MM.1S (cell line): ENCODE measurements at regions not wholly inside any gene's neighbourhood (a gene's known extent, or its start where the extent isn't known, plus 50 kb on each side); places are given as distances from the start of the nearest gene placed in this dataset.

ENCODE experiments used
- EZH2 ChIP-seq: fragments of 300-600 bp; sonication (generic); optimal IDR thresholded peaks from 2 replicates; pipeline ENCODE3; 2017; ENCODE audit warnings: low read depth, mild to moderate bottlenecking, antibody characterized with exemption, low read length, mixed read lengths
- EZH2phosphoT487 ChIP-seq: fragments of 300-600 bp; sonication (generic); IDR thresholded peaks from 2 replicates; pipeline ENCODE4 v1.6.1; 2018; ENCODE audit warnings: antibody characterized with exemption, low read length
- TF ChIP-seq, protein P1 (sequence below): fragments of 300-600 bp; sonication (generic); IDR thresholded peaks from 2 replicates; pipeline ENCODE4 v1.5.1; 2016; ENCODE audit warnings: antibody characterized with exemption, low read length, mixed read lengths

GRCh38 chr2:23058435-23058834 lies 326.5 kb upstream of the KLHL29 start:
- TF ChIP-seq EZH2 = no peak
- TF ChIP-seq, protein P1, sequence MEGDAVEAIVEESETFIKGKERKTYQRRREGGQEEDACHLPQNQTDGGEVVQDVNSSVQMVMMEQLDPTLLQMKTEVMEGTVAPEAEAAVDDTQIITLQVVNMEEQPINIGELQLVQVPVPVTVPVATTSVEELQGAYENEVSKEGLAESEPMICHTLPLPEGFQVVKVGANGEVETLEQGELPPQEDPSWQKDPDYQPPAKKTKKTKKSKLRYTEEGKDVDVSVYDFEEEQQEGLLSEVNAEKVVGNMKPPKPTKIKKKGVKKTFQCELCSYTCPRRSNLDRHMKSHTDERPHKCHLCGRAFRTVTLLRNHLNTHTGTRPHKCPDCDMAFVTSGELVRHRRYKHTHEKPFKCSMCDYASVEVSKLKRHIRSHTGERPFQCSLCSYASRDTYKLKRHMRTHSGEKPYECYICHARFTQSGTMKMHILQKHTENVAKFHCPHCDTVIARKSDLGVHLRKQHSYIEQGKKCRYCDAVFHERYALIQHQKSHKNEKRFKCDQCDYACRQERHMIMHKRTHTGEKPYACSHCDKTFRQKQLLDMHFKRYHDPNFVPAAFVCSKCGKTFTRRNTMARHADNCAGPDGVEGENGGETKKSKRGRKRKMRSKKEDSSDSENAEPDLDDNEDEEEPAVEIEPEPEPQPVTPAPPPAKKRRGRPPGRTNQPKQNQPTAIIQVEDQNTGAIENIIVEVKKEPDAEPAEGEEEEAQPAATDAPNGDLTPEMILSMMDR = no peak
- TF ChIP-seq EZH2phosphoT487 = no peak
